WI38 (cell line): ENCODE measurements at regions not wholly inside any gene's neighbourhood (a gene's known extent, or its start where the extent isn't known, plus 50 kb on each side); places are given as distances from the start of the nearest gene placed in this dataset.

ENCODE experiments used
- H3K4me3 ChIP-seq: 2 replicates; pipeline ENCODE4 v1.5.1; 2011; ENCODE audit warnings: low read depth, mild to moderate bottlenecking, control low read depth, low read length
- TF ChIP-seq, protein P1 (sequence below): IDR thresholded peaks from 2 replicates; pipeline ENCODE4 v1.5.1; 2012; ENCODE audit warnings: low read depth, mild to moderate bottlenecking, control low read depth, low read length

DNA sequence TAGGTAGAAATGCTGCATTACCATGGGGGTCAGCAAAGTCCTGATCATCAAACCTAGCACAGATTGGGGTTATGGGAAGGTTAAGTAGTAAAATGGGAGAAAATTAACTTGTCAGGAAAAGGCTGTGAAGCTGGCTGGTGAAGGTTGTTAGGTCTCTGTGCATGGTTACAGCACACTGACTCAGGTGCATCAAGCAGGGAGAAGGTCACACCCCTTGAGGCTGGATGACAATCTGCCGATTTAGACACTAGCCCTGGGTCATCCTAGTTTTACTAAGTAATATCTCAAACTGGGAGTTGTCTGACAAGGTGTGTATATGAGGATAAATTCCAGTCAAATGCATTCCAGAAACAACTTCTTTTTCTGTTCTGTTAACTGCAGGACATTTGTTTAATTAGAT, 271.1 kb upstream of the LRIG3 start:
- TF ChIP-seq, protein P1, sequence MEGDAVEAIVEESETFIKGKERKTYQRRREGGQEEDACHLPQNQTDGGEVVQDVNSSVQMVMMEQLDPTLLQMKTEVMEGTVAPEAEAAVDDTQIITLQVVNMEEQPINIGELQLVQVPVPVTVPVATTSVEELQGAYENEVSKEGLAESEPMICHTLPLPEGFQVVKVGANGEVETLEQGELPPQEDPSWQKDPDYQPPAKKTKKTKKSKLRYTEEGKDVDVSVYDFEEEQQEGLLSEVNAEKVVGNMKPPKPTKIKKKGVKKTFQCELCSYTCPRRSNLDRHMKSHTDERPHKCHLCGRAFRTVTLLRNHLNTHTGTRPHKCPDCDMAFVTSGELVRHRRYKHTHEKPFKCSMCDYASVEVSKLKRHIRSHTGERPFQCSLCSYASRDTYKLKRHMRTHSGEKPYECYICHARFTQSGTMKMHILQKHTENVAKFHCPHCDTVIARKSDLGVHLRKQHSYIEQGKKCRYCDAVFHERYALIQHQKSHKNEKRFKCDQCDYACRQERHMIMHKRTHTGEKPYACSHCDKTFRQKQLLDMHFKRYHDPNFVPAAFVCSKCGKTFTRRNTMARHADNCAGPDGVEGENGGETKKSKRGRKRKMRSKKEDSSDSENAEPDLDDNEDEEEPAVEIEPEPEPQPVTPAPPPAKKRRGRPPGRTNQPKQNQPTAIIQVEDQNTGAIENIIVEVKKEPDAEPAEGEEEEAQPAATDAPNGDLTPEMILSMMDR: no peak
- no peak overlapping the region for H3K4me3 ChIP-seq

DNA sequence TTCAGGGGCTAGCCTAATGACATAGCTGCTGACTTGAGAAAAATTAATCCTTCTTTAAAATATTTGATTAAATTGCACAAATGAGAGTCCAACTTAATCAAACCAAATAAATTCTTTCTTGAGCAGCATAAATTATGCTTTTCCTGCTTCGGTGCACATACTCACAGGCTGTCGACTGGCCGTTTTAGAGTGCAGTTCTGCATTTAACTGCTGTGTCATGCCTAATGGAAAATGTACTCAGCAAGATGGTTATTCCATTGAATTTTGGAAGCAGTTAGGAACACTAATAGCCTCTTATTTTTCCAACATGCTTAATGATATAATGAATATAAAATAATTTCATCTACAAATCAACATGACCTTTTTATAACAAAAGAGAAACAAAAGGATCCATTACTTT, 266.1 kb upstream of the LRIG3 start:
- TF ChIP-seq, protein P1: no peak
- no peak overlapping the region for H3K4me3 ChIP-seq

DNA sequence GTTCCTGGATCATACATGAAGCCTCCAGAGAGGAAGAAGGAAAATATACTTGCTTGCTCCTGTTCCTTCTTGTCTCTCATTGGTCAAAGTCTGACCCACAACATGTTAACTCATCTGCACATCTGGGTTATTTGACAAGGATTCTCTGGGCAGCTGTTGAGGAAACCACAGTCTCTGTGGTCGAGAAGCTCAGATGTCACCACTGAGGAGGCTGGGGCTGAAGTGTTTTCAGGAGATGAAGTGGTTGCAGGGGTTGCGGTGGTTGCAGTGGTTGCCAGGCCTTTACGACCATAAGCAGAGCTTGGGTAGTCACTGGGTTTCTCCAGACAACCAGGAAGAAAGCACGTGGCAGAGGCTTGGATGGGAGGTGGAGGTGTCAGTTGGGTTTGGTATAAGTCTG, 265.0 kb upstream of the LRIG3 start:
- TF ChIP-seq, protein P1: no peak
- H3K4me3 ChIP-seq: no peak overlapping the region

- H3K4me3 ChIP-seq: no peak overlapping the region
- TF ChIP-seq, protein P1: no peak
Observed at GRCh38 chr12:59182658-59183455, 262.6 kb upstream of the LRIG3 start.

GRCh38 chr12:59182191-59182590, 261.9 kb upstream of the LRIG3 start:
- TF ChIP-seq, protein P1: no peak
- no peak overlapping the region for H3K4me3 ChIP-seq

DNA sequence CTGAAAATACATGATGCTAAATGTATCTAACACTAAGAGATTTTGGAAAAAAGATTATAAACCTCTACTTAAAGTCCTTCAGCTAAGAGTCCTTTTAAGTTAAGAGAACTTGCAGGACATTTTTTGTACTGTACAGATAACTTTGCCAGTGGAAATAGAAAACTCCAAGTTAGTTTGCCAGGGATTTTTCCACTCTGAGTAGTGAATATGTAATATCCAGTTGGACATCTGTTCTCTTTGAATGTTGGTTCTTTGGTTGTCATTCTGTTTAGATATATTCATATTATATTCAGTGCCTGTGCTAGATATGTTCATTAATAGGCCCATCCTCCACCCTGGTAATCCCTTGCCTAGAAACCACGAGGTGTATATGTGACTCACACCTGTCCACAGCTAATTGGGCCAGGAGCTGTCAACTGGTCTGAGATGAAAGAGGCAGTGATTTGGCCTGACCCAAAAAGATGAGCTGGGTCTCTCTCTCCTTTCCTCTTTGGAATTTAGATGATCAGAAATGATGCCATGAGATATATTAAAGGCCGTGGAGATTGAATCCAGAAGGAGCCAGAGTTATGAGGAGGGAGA, 261.0 kb upstream of the LRIG3 start:
- TF ChIP-seq, protein P1: no peak
- H3K4me3 ChIP-seq: no peak overlapping the region

DNA sequence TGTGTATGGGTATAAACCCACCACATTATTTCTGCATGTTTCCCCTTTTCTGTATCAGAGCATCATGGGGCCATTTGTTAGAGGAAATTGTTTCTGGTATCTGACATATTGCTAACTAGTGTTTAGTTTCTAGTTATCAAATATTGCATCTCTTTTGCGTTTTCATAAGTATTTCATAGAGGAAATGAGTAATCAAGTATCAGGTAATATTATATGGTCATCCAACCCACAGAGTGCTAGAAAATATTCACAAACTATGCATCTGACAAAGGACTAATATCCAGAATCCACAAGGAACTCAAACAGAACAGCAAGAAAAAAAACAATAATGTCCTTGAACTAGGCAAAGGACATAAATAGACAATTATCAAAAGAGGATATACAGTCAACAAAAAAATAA, 258.9 kb upstream of the LRIG3 start:
- no peak overlapping the region for H3K4me3 ChIP-seq
- TF ChIP-seq, protein P1: no peak
